H9 (cell line): ENCODE measurements at regions not wholly inside any gene's neighbourhood (a gene's known extent, or its start where the extent isn't known, plus 50 kb on each side); places are given as distances from the start of the nearest gene placed in this dataset.

ENCODE experiments used
- DNase-seq: peaks from one replicate; pipeline ENCODE4 v3.0.0-alpha.2; 2017
- H2AFZ ChIP-seq: one replicate; pipeline ENCODE4 v1.6.1; 2013; ENCODE audit warnings: mild to moderate bottlenecking, low read length, control low read depth, moderate library complexity
- H2AK5ac ChIP-seq: 2 replicates; pipeline ENCODE4 v1.6.1; 2013; ENCODE audit warnings: low read length, control low read depth, mixed read lengths; ENCODE audit not compliant: insufficient read length
- H2BK120ac ChIP-seq: one replicate; pipeline ENCODE4 v1.6.1; 2013; ENCODE audit warnings: low read depth, mild to moderate bottlenecking, low read length, control low read depth, inconsistent platforms; ENCODE audit not compliant: poor library complexity, severe bottlenecking
- H2BK12ac ChIP-seq: 2 replicates; pipeline ENCODE4 v1.6.1; 2013; ENCODE audit warnings: low read length, control low read depth, mixed read lengths, low read depth; ENCODE audit not compliant: insufficient read length
- H2BK15ac ChIP-seq: 2 replicates; pipeline ENCODE4 v1.6.1; 2013; ENCODE audit warnings: low read depth, low read length, control low read depth
- H2BK20ac ChIP-seq: one replicate; pipeline ENCODE4 v1.6.1; 2013; ENCODE audit warnings: low read depth, mild to moderate bottlenecking, low read length, control low read depth, inconsistent platforms; ENCODE audit not compliant: poor library complexity, severe bottlenecking
- H2BK5ac ChIP-seq: 2 replicates; pipeline ENCODE4 v1.6.1; 2013; ENCODE audit warnings: low read length, control low read depth, mixed read lengths; ENCODE audit not compliant: insufficient read length
- H3K14ac ChIP-seq: 2 replicates; pipeline ENCODE4 v1.6.1; 2013; ENCODE audit warnings: low read length, control low read depth; ENCODE audit not compliant: insufficient read depth
- H3K18ac ChIP-seq: 2 replicates; pipeline ENCODE4 v1.6.1; 2013; ENCODE audit warnings: low read depth, mild to moderate bottlenecking, mixed read lengths, low read length, control low read depth; ENCODE audit not compliant: insufficient read length
- H3K23ac ChIP-seq: 2 replicates; pipeline ENCODE4 v1.6.1; 2013; ENCODE audit warnings: low read length, control low read depth, mixed read lengths, low read depth; ENCODE audit not compliant: insufficient read length
- H3K23me2 ChIP-seq: 2 replicates; pipeline ENCODE4 v1.6.1; 2013; ENCODE audit warnings: low read depth, mild to moderate bottlenecking, mixed read lengths, low read length, control low read depth; ENCODE audit not compliant: insufficient read length, poor library complexity, severe bottlenecking
- H3K27ac ChIP-seq: 2 replicates; pipeline ENCODE4 v1.5.1; 2013; ENCODE audit warnings: low read length, control low read depth, mixed read lengths, low read depth; ENCODE audit not compliant: insufficient read length
- H3K27me3 ChIP-seq: 2 replicates; pipeline ENCODE4 v1.6.1; 2013; ENCODE audit warnings: low read length, control low read depth, inconsistent platforms; ENCODE audit not compliant: insufficient read depth
- H3K4ac ChIP-seq: 2 replicates; pipeline ENCODE4 v1.6.1; 2013; ENCODE audit warnings: low read depth, mild to moderate bottlenecking, control low read depth, inconsistent platforms, low read length, moderate library complexity
- H3K4me1 ChIP-seq: 2 replicates; pipeline ENCODE4 v1.6.1; 2013; ENCODE audit warnings: low read length, control low read depth, inconsistent platforms; ENCODE audit not compliant: insufficient read depth
- H3K4me2 ChIP-seq: 2 replicates; pipeline ENCODE4 v1.6.1; 2013; ENCODE audit warnings: low read length, control low read depth, mixed read lengths; ENCODE audit not compliant: insufficient read length, insufficient read depth
- H3K56ac ChIP-seq: 2 replicates; pipeline ENCODE4 v1.6.1; 2013; ENCODE audit warnings: low read depth, mild to moderate bottlenecking, mixed read lengths, low read length, control low read depth; ENCODE audit not compliant: insufficient read length
- H3K79me1 ChIP-seq: 2 replicates; pipeline ENCODE4 v1.6.1; 2013; ENCODE audit warnings: low read depth, mild to moderate bottlenecking, moderate library complexity, low read length, control low read depth, inconsistent platforms; ENCODE audit not compliant: insufficient read depth, poor library complexity, severe bottlenecking
- H3K79me2 ChIP-seq: 2 replicates; pipeline ENCODE4 v1.6.1; 2013; ENCODE audit warnings: low read length, control low read depth, inconsistent platforms; ENCODE audit not compliant: insufficient read depth
- H3K9ac ChIP-seq: 2 replicates; pipeline ENCODE4 v1.6.1; 2013; ENCODE audit warnings: low read length, control low read depth, mixed read lengths; ENCODE audit not compliant: insufficient read length; ENCODE audit errors: extremely low read depth
- H3K9me3 ChIP-seq: one replicate; pipeline ENCODE4 v1.6.1; 2013; ENCODE audit warnings: low read depth, low read length, inconsistent platforms; ENCODE audit not compliant: control insufficient read depth
- H3T11ph ChIP-seq: one replicate; pipeline ENCODE4 v1.6.1; 2013; ENCODE audit warnings: mild to moderate bottlenecking, low read length, control low read depth, inconsistent platforms
- H4K20me1 ChIP-seq: one replicate; pipeline ENCODE4 v1.6.1; 2013; ENCODE audit not compliant: control insufficient read depth, insufficient read length, insufficient read depth
- H4K5ac ChIP-seq: 2 replicates; pipeline ENCODE4 v1.6.1; 2013; ENCODE audit warnings: low read depth, mild to moderate bottlenecking, mixed read lengths, low read length, control low read depth; ENCODE audit not compliant: insufficient read length
- H4K8ac ChIP-seq: replicated peaks from 2 replicates; pipeline ENCODE4 v1.6.1; 2013; ENCODE audit warnings: low read length, control low read depth, mixed read lengths, low read depth; ENCODE audit not compliant: insufficient read length
- H4K91ac ChIP-seq: 2 replicates; pipeline ENCODE4 v1.6.1; 2013; ENCODE audit warnings: low read depth, mild to moderate bottlenecking, moderate library complexity, mixed read lengths, low read length, control low read depth; ENCODE audit not compliant: insufficient read length
- H3K27ac Mint-ChIP-seq, 3 experiments: 2 replicates in 2 of 3; 3 replicates in 1 of 3; pipeline ENCODE4 v1.8.0; 2020 to 2021; ENCODE audit warnings: mixed read lengths in 3 of 3, mild to moderate bottlenecking in 1 of 3, moderate library complexity in 1 of 3
- H3K27me3 Mint-ChIP-seq: 2 replicates; pipeline ENCODE4 v1.8.0; 2021; ENCODE audit warnings: low read depth, mild to moderate bottlenecking, moderate library complexity, mixed read lengths
- H3K36me3 Mint-ChIP-seq, 3 experiments: 2 replicates in 2 of 3; 3 replicates in 1 of 3; pipeline ENCODE4 v1.8.0; 2020 to 2021; ENCODE audit warnings: low read depth in 3 of 3, mixed read lengths in 3 of 3; ENCODE audit not compliant: insufficient read depth in 1 of 3
- H3K4me1 Mint-ChIP-seq, 2 experiments: 2 replicates each; pipeline ENCODE4 v1.8.0; 2020; ENCODE audit warnings: mixed read lengths in 2 of 2
- H3K4me3 Mint-ChIP-seq, 2 experiments: 2 replicates in 1 of 2; 3 replicates in 1 of 2; pipeline ENCODE4 v1.8.0; 2020 to 2021; ENCODE audit warnings: mild to moderate bottlenecking in 2 of 2, mixed read lengths in 2 of 2, moderate library complexity in 1 of 2
- H3K9me3 Mint-ChIP-seq, 2 experiments: 2 replicates in 1 of 2; 3 replicates in 1 of 2; pipeline ENCODE4 v1.8.0; 2020; ENCODE audit warnings: mild to moderate bottlenecking in 2 of 2, mixed read lengths in 2 of 2, moderate library complexity in 1 of 2
- WGBS: extraction: QIAGEN DNeasy Blood & Tissue Kit; methylation state at CpG from one replicate; pipeline ENCODE4 v1.1.7; 2013; ENCODE audit warnings: missing lambda C conversion rate, low lambda C conversion rate, mixed read lengths; ENCODE audit not compliant: insufficient read length; ENCODE audit errors: extremely low coverage; 5-methylcytosine and 5-hydroxymethylcytosine counted together
- TF ChIP-seq, protein P1 (sequence below): fragments of 200-600 bp; sonication (generic); conservative IDR thresholded peaks from 3 replicates; pipeline ENCODE4 v1.8.0; 2021; ENCODE audit warnings: antibody characterized with exemption, mild to moderate bottlenecking

- Histone ChIP-seq H3K79me2 (no peaks in the 10 kb centered on the region), H3K9ac (no peak overlapping the region), H2BK5ac (no peak overlapping the region), H3K14ac (no peak overlapping the region), H4K5ac (no peak overlapping the region), H3K9me3 (no peaks in the 10 kb centered on the region), H3K56ac (no peak overlapping the region), H3T11ph (no peak overlapping the region), H4K20me1 (no peaks in the 10 kb centered on the region), H2AFZ (no peak overlapping the region), H2BK120ac (no peak overlapping the region), H2BK12ac (no peak overlapping the region), H3K18ac (no peak overlapping the region), H3K27me3 (no peaks in the 10 kb centered on the region), H4K91ac (no peak overlapping the region), H3K4me2 (no peak overlapping the region), H4K8ac (no peak overlapping the region), H3K4me1 (no peaks in the 10 kb centered on the region), H3K79me1 (no peaks in the 10 kb centered on the region), H3K27ac (no peak overlapping the region), H2BK15ac (no peak overlapping the region), H3K23me2 (no peaks in the 10 kb centered on the region), H3K4ac (no peak overlapping the region), H2AK5ac (no peak overlapping the region), H2BK20ac (no peak overlapping the region), H3K23ac (no peak overlapping the region)
- Mint-ChIP-seq H3K4me1 (no peaks in the 10 kb centered on the region), H3K36me3 (no peaks in the 10 kb centered on the region), H3K27ac (no peak overlapping the region), H3K27me3 (no peaks in the 10 kb centered on the region), H3K9me3 (no peaks in the 10 kb centered on the region), H3K4me3 (no peak overlapping the region)
- no peak for DNase-seq
- no CpG with 5 or more reads among the region's 4 CpGs for WGBS
- TF ChIP-seq, protein P1, sequence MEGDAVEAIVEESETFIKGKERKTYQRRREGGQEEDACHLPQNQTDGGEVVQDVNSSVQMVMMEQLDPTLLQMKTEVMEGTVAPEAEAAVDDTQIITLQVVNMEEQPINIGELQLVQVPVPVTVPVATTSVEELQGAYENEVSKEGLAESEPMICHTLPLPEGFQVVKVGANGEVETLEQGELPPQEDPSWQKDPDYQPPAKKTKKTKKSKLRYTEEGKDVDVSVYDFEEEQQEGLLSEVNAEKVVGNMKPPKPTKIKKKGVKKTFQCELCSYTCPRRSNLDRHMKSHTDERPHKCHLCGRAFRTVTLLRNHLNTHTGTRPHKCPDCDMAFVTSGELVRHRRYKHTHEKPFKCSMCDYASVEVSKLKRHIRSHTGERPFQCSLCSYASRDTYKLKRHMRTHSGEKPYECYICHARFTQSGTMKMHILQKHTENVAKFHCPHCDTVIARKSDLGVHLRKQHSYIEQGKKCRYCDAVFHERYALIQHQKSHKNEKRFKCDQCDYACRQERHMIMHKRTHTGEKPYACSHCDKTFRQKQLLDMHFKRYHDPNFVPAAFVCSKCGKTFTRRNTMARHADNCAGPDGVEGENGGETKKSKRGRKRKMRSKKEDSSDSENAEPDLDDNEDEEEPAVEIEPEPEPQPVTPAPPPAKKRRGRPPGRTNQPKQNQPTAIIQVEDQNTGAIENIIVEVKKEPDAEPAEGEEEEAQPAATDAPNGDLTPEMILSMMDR = no peak
These were observed 90.1 kb upstream of the NOL4 start for GRCh38 chr18:34314847-34315246.
